Urothelium cell line (cell line): ENCODE measurements at regions not wholly inside any gene's neighbourhood (a gene's known extent, or its start where the extent isn't known, plus 50 kb on each side); places are given as distances from the start of the nearest gene placed in this dataset.

Source experiments
- DNase-seq: peaks from one replicate; pipeline ENCODE4 v3.0.0; 2011; ENCODE audit warnings: low spot score, mixed read lengths
- FAIRE-seq: peaks from 2 replicates; lab custom pipeline; 2011; peaks lifted over from hg19 to GRCh38; lab: Jason Lieb, UNC

DNA sequence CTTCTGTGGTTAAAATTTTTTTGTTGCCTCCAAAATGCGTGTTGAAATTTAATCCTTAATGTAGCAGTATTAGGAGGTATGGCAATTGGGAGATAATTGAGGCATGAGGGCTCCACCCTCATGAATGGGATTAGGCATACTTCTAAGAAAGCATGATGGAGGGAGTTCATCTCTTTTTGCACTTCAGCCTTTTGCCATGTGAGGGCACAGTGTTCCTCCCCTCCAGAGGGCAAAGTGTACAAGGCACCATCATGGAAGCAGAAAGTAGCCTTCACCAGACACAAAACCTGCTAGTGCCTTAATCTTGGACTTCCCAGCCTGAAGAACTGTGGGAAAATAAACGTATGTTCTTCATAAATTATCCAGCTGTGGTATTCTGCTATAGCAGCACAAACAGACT is 429.5 kb downstream of the ZIC1 start:
- no peak for DNase-seq

DNA sequence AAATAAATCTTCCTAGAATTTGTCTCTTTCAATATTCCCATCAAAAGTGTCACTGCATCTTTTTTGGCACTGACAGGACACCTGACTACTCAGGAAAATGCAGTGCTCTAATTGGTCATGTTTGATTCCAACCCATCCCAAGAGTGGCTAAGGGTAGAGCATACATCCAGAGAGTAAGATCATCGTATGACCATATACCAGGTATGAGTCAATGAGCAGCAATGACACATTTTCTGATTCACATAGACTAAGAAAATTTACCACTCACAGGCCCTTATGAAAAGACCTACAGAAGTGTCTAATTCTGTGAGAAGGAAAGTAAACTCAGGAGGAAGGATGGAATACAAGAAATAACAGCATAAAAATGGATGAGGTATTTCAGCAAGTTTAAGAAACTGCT is 434.2 kb downstream of the ZIC1 start:
- DNase-seq = no peak
- no peak for FAIRE-seq

More for the DNA sequence above, 429.5 kb downstream of the ZIC1 start:
- FAIRE-seq = no peak

DNA sequence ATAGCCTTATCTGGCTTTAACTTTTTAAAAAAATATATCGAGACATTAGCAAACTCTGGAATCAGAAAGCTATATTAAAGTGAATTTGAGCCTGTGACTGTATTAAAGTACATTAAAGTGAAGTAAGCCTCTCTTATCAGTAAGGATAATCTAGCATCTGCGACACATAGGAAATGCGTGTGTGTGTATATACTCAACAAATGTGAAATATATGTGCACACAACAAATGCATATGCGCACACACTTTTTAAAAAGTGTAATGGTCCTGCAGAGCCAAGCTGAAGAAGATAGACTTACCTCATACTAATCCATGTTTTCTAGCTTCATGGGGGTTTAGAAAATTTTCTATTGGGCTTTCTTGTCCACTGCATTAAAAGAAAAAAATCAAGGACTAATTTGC is 437.1 kb downstream of the ZIC1 start:
- DNase-seq (no peak), FAIRE-seq (no peak)

DNA sequence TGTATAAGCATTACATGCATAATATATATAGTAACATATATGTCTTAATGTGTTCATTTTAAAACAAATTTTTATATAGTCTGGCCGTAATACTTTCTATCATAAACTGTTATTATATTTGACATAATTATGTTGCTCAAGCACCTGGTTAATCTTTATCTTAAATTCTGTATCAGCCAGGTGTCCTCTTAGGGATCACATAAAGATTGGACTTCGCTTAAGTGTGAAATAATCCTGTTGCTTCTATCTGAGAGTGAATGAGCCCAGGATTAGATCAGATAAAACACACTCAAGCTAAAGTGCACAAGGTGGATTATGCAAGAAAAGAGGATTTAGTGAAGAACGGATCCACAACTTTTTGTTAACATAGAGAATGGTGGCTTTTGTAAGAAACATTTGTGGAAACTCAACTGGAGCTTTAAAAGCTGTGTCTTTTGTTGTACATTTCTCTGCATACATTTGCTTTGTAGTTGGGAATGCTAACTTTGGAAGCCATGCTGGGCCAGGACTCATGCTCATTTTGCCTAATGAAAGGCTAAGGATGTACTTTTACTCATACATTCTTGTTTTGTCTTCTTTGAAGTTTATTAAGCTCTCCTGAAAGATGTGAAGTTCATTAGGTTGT is 437.8 kb downstream of the ZIC1 start:
- FAIRE-seq (no peak), DNase-seq (no peak)

DNA sequence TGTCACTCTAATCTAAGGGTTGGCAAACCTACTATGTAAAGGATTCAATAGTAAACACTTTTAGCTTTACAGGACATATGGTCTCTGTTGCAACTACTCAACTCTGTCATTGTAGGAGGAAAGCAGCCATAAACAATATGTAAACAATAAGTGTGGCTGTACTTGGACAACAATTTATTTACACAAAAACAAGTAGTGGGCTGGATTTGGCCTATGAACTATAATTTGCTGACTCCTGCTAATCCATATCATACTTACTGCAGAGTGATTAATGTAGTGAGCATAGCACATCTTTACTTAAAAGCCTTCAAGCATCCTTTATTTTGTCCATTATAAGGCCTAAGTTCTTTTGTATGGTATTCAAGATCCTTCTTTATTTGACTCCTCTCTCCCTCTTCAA is 441.9 kb downstream of the ZIC1 start:
- no peak for FAIRE-seq
- no peak for DNase-seq

DNA sequence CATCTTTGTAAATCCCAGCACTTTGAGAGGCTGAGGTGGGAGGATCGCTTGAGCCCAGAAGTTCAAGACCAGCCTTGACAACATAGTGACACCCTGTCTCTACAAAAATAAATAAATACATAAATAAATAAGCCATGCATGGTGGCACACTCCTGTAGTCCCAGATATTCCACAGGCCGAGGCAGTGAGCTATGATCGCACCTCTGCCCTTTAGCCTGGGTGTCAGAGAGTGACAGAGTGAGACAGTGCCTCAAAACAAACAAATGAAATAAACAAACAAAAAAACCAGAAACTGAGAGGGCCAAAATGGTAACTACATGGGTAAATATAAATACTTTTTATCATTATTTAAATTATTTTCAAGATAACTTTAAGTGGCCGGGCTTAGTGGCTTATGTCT is 445.4 kb downstream of the ZIC1 start:
- FAIRE-seq = no peak
- no peak for DNase-seq

DNA sequence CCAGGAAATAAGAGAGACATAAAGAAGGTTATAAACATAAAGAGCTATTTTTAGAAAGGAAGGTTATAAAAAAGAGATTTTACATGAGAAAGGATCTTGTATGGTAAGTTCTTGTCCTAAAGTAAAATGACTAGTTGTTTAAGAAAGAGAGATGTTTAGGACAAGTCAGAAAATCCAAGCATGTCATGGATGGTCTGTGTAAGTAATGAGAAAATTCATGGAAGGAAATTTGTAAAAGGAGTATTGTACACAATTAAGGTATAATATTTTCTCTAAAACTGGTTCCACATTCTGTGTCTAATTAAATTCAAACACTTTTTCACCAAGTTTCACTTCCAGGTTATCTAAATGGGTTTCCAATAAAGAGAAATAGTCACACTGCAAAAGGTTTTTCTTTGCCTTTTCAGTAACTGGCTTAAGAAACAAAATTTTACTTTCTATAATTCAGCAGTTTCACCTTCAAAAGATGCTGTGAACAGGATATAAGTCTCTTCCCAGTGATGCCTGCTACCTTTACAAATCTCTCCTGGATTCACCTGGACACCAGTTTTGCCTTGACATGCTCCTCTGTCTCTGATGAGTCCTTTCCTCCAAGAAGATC is 455.7 kb downstream of the ZIC1 start:
- no peak for DNase-seq
- FAIRE-seq = no peak

DNA sequence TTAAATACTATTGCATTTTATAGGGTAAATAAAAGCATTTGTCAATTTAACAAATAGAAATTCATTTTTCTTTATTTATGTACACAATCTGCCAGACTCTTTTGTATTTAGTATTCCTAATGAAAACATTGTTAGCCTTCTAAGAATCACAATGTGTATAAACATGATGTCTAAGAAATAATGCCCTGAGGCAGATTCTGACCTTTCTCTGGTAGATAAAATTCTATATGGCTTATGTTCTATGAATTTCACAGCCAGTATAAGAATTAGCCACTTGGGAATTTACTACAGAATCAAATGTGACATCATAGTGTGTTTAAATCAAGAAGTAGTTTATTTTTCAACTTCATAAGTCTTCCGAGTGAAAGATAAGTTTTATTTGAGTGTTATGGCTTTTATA is 457.4 kb downstream of the ZIC1 start:
- DNase-seq (no peak), FAIRE-seq (no peak)

DNA sequence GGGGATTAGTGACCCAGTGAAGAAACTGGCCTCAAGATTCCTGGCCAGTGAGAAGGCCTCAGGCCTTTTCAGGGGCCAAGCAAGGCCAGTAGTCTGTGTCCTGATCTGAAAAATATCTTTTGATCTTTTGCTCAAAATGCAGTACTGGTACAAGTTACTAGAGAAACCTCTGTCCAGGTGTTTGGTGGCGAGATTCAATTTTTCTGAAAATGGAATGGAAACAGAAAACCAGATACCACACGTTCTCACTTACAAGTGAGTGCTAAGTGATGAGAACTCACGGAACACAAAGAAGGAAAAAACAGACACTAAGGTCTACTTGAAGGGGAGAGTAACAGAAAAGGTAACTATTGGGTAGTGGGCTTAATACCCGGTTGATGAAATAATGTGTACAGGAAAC is 463.4 kb downstream of the ZIC1 start:
- no peak for DNase-seq
- FAIRE-seq = no peak

DNA sequence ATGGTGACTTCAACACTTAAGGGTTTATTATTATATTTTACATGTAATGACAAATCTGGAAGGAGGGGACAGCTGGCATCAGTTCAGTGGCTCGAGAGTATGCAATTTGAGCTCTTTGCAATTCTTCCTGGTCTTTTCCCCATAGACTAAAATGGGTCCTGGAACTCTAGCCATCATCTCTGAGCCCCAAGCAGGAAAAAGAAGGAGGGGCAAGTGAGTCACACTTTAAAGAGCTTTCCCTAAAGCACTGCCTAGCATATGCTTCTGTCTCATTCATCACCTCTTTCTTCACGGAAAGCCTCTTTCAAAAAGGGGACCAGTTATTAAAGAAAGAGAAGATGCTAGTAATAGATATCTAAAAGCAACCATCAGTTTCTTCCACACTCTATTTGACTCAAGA is 466.3 kb downstream of the ZIC1 start:
- no peak for FAIRE-seq
- no peak for DNase-seq

DNA sequence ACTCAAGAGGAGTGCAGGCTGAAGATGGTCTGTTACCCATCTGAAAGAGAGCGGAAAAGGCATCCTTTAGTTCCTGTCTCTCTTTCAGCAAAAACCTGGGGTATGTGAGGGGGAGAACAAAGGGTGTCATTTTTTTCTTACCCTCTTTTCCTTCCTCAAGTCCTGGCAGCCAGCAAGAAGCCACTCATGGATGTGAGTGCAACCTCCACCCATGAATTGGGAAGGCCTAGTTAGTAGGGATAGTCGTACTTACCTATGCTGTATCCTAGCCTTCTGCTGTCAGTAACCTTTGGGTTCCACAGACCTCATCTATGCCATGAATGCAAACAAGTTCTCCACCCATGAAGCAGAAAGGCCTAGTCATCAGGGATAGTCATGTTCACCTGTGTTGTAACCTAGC is 472.8 kb downstream of the ZIC1 start:
- DNase-seq = no peak
- no peak for FAIRE-seq

DNA sequence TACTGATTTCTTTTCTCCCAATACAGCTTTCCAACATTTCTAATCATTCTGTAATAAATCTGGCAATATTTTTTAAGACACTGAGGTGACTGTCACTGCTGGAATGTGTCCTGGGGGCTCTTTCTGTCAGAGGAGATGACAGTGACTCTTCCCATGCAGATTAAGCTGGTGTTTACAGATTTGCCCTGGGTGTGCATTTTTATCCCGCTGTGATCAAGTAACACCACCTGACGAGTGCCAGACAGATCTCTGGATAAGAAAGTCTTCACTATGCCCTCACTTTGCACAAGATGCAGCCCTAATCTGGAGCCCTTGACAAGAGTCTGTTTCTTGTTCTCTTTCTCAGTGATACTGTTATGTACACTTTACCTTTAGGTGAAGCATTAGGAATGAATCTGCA is 477.7 kb downstream of the ZIC1 start:
- FAIRE-seq = no peak
- no peak for DNase-seq

DNA sequence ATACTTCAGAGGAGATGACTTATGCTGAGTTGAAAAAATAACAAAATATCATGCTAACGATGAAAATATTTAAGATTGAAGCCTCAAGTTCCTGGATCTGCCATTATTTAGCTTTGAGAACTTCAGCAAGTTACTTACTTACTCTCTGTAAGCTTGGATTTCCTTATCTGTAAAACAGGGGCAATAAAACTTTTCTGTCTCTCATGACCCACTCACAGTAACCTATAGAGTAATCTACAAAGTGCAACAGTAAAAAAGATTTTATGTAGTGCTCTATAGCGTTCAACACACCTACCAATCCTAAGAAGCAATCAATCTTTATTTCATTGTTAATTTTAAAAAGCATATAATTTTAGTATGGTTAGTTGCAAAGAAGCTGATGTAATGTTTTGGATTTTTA is 478.6 kb downstream of the ZIC1 start:
- no peak for FAIRE-seq
- DNase-seq = no peak

DNA sequence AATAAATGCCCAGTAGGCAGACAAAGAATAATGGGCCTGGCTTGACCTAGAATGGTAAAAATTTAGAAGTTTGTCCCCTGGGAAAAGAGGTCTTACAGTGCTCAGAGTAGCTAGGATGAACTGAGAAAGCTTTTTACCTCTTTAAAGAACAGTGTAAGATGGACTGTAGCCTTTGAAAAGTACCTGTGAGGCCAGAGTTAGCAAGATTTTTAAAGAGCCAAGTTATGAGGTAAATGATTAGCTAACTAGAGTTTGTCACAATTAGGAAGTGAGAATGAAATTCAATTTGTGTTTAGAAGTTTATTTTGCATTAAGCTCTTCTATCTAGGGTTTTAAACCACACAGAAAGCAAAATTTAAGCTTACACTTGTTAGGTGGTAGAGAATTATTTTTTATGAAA is 480.9 kb downstream of the ZIC1 start:
- DNase-seq = no peak
- FAIRE-seq = no peak

DNA sequence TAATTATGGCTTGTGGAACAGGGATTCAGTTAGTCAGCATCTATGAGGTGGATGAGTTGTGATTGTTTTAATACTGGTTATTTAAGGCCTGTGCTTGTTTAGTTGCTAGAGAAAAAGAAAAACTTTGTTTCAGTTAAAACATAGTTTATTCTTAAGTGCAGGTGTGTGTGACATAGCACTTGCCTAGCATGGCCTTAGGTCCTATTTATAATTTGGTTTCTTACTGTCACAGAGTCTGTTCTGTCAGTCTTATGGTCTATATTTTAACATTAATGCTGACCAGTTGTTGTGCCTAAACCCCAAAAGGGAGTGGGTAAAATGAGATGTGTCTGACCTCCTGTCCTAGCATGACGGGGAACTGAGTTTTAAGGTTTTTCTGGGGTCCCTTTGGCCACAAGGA is 486.3 kb downstream of the ZIC1 start:
- no peak for FAIRE-seq

DNA sequence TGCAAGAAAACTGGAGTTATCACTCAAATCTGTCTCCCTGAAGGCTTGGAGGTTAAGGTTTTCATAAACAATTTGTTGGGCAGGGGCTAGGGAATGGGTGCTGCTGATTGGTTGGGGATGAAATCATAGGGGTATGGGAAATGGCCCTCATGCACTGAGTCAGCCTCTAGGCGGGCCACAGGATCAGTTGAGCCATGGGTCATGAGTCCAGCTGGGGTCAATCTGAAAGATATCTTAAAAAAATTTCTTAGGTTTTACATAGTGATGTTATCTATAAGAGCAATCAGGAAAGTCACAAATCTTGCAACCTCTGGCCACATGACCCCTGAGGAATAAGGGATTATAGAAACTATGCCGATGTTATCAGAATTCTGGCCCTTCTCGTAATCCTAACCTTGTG is 491.7 kb downstream of the ZIC1 start:
- FAIRE-seq = no peak

More for the DNA sequence above, 486.3 kb downstream of the ZIC1 start:
- DNase-seq = no peak

DNA sequence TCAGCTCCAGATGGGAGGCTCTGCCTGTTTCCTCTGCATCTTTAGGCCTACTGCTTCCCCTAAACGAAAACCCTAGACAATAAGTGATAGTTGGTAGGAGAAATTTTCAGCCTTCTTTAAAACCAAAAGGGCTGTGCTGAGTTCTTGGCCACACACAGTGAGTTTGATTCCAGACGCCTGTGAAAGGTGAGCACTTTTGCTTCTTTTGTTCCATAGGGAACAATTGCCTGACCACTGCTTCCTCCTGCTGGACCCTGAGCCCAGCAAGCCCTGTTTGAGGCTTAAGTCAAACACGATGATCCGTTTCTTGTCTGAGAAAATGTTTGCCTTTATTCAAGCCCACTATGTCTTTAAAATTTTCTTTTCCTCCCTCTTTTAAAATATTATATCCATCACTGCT is 493.9 kb downstream of the ZIC1 start:
- FAIRE-seq (no peak), DNase-seq (no peak)

More for the DNA sequence above, 491.7 kb downstream of the ZIC1 start:
- DNase-seq = no peak

DNA sequence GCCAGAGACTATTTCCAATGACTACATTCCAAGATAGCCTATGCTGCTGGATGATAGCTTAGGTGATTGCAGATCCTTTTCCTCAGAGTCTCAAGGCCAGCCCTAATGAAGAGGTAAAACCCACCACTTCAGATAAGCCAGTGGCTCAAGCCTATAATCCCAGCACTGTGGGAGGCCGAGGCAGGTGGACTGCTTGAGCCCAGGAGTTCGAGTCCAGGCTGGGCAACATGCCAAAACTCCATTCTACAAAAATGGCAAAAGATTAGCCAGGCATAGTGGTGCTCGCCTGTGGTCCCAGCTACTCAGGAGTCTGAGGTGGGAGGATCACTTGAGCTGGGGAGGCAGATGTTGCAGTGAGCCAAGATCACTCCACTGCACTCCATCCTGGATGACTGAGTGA is 495.3 kb downstream of the ZIC1 start:
- FAIRE-seq = no peak

DNA sequence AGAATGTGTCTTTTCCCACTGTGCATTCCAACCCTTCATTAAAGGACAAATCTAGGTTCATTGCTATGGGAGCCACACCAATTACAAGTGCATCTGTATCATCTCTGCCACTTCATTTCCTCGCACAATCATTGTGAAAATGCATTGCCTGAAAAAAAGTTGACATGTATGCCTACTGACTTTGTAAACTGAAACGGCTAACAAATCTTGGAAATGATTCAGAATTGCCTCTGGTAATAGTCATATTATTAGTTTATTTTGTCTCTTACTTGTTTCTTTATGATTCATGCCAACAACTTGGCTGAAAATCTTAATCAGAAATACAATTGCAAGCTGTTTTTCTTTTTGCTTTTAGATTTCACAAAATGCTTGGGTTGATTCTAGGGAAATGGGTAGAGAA is 497.1 kb downstream of the ZIC1 start:
- DNase-seq = no peak
- FAIRE-seq = no peak

More for the DNA sequence above, 495.3 kb downstream of the ZIC1 start:
- no peak for DNase-seq

DNA sequence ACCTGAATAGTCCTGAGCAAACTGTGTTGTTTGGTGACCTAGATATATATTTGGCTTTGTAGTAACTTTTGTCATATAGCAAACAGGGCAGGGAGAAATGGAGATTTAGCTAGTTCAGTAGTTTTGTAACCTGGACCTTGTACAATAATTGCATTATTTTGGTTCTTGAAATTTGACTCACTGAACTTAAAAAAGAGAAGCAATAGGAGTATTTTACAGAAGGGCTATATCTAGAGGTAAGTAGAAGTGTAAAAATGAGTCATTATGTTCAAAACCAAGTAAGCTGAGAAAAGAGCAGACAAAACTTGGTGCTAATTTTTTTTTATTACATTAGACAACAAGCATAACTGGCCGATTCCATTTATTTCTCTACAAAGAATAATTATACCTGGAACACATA is 505.4 kb downstream of the ZIC1 start:
- DNase-seq (no peak), FAIRE-seq (no peak)

DNA sequence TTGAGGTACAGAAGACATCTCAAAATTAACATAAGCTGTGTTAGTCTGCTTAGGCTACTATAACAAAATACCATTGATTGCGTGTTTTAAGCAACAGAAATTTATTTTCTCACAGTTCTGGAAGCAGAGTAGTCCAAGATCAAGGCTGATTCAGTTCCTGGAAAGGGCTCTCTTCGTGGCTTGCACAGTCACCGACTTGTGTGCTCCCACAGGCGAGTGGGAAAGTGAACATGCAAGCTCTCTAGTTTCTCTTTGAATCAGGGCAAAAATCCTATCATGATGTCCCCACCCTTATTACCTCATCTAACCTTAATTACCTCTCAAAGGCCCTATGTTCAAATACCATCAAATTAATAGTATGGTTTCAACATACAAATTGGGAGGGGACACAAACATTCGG is 505.9 kb downstream of the ZIC1 start:
- FAIRE-seq (no peak), DNase-seq (no peak)

DNA sequence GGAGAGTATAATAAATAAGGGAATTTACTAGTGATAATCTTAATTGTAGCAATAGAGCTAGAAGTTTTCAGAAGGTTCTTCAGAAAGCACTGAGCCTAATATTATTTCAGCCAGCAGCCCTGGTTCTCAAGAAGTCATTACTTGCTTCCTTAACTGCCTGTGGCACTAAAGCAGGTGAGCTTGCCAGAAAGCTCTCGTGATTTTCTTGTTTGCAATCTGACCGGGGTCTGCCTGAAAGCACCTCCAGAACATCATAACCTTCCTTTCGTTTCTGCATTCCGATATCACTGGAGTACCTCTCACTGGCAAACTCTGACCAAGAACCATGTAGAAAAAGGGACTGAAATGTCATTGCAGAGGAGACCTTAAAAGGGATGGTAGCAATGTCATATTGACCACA is 510.3 kb downstream of the ZIC1 start:
- FAIRE-seq (no peak), DNase-seq (no peak)

DNA sequence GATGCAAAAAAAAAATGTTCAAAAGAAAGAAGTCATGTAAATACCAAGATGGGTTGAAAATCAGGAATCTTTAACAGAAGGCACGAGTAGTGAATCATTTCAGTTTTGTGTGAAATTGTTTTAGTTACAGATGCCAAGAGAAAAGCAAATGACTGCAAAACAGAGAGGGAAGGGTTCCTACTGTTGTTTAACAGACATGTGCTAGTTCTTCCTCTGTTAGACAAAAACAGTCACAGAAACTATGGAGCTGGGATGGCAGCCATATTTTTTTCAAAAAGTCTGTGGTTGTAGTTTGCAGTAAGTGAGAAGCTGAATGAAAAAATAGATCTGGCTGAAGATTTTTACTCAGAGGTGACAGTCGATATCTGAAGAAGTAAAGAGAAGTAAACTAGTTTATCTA is 511.9 kb downstream of the ZIC1 start:
- FAIRE-seq (no peak), DNase-seq (no peak)
